SK-N-SH (cell line): ENCODE measurements at regions not wholly inside any gene's neighbourhood (a gene's known extent, or its start where the extent isn't known, plus 50 kb on each side); places are given as distances from the start of the nearest gene placed in this dataset.

Source experiments
- CTCF ChIA-PET: fragments of 300-600, 350-600 bp; formaldehyde crosslinking; extraction: SDS; loops from one replicate; lab custom pipeline; 2021; lab: Yijun Ruan, JAX
- POLR2A ChIA-PET: fragments of 350-600 bp; sonication (Branson Sonifier 250); formaldehyde crosslinking; extraction: SDS; loops from one replicate; lab custom pipeline; 2020; ENCODE audit warnings: antibody characterized with exemption, inconsistent platforms; lab: Yijun Ruan, JAX
- DNase-seq: peaks from one replicate; pipeline ENCODE4 v3.0.0; 2012
- H2AFZ ChIP-seq: fragments of 200-600 bp; sonication (generic); 2 replicates; pipeline ENCODE4 v1.8.1; 2016; ENCODE audit warnings: antibody characterized with exemption, mild to moderate bottlenecking, low read depth
- H3F3A ChIP-seq: fragments of 200-600 bp; sonication (generic); replicated peaks from 2 replicates; pipeline ENCODE3; 2016; ENCODE audit warnings: antibody characterized with exemption, mild to moderate bottlenecking; ENCODE audit not compliant: insufficient read depth
- H3K27ac ChIP-seq, 2 experiments: fragments of 200-500 bp in 1 of 2; fragments of 200-600 bp in 1 of 2; sonication (Bioruptor generic) in 1 of 2; sonication (generic), shearing (Covaris generic) in 1 of 2; 2 replicates each; pipeline versions ENCODE4 v1.5.1 to v1.6.1; 2014 to 2016; ENCODE audit warnings: low read depth in 2 of 2, inconsistent platforms in 1 of 2, low read length in 1 of 2, mild to moderate bottlenecking in 1 of 2, mixed read lengths in 1 of 2
- H3K27me3 ChIP-seq: fragments of 200-600 bp; sonication (generic), shearing (Covaris generic); 2 replicates; pipeline ENCODE4 v1.6.1; 2016; ENCODE audit warnings: mixed run types; ENCODE audit not compliant: insufficient read depth
- H3K36me3 ChIP-seq, 2 experiments: fragments of 200-500 bp in 1 of 2; fragments of 200-600 bp in 1 of 2; sonication (Bioruptor generic) in 1 of 2; sonication (generic) in 1 of 2; replicated peaks in 1 of 2; 2 replicates each; pipeline versions ENCODE3 to v1.5.1; 2014 to 2016; ENCODE audit warnings: low read length in 1 of 2, mild to moderate bottlenecking in 1 of 2; ENCODE audit not compliant: insufficient read depth in 2 of 2, control insufficient read depth in 1 of 2
- H3K4me1 ChIP-seq, 2 experiments: fragments of 200-500 bp in 1 of 2; fragments of 200-600 bp in 1 of 2; sonication (Bioruptor generic) in 1 of 2; sonication (generic), shearing (Covaris generic) in 1 of 2; 2 replicates each; pipeline versions ENCODE4 v1.5.1 to v1.6.1; 2014 to 2016; ENCODE audit warnings: low read depth in 1 of 2, low read length in 1 of 2, mixed run types in 1 of 2; ENCODE audit not compliant: insufficient read depth in 2 of 2, control insufficient read depth in 1 of 2
- H3K4me2 ChIP-seq: fragments of 200-600 bp; sonication (generic), shearing (Covaris generic); 2 replicates; pipeline ENCODE4 v1.6.1; 2017; ENCODE audit warnings: mixed run types
- H3K4me3 ChIP-seq, 2 experiments: fragments of 200-500 bp in 1 of 2; fragments of 200-600 bp in 1 of 2; sonication (Bioruptor generic) in 1 of 2; sonication (generic), shearing (Covaris generic) in 1 of 2; 2 replicates each; pipeline versions ENCODE4 v1.5.1 to v1.8.1; 2014 to 2016; ENCODE audit warnings: low read depth in 2 of 2, inconsistent platforms in 1 of 2, low read length in 1 of 2, mild to moderate bottlenecking in 1 of 2, mixed read lengths in 1 of 2, moderate library complexity in 1 of 2
- H3K79me2 ChIP-seq: fragments of 200-600 bp; sonication (generic); 2 replicates; pipeline ENCODE4 v1.8.1; 2017; ENCODE audit warnings: mild to moderate bottlenecking; ENCODE audit not compliant: insufficient read depth
- H3K9ac ChIP-seq: fragments of 200-600 bp; sonication (generic); 2 replicates; pipeline ENCODE4 v1.6.1; 2017; ENCODE audit warnings: mixed run types
- H3K9me2 ChIP-seq: fragments of 200-600 bp; sonication (generic); 2 replicates; pipeline ENCODE4 v1.6.1; 2017; ENCODE audit warnings: mixed run types
- H3K9me3 ChIP-seq: fragments of 200-600 bp; sonication (generic); 2 replicates; pipeline ENCODE4 v1.6.1; 2017; ENCODE audit warnings: mixed run types, mild to moderate bottlenecking, moderate library complexity
- H4K20me1 ChIP-seq: fragments of 200-600 bp; sonication (generic); 2 replicates; pipeline ENCODE4 v1.6.1; 2017; ENCODE audit warnings: mild to moderate bottlenecking, mixed run types; ENCODE audit not compliant: insufficient read depth
- CTCF ChIP-seq: fragments of 200-600 bp; sonication (generic); IDR thresholded peaks from 2 replicates; pipeline ENCODE4 v1.6.1; 2017; ENCODE audit warnings: antibody characterized with exemption, mild to moderate bottlenecking, moderate library complexity
- ELF1 ChIP-seq: IDR thresholded peaks from 2 replicates; pipeline ENCODE4 v1.4.0; 2012
- FOSL2 ChIP-seq: IDR thresholded peaks from 2 replicates; pipeline ENCODE4 v1.4.0; 2012; ENCODE audit warnings: low read depth, mild to moderate bottlenecking, moderate library complexity, borderline replicate concordance
- FOXM1 ChIP-seq: IDR thresholded peaks from 2 replicates; pipeline ENCODE4 v1.4.0; 2012; ENCODE audit warnings: low read depth, mild to moderate bottlenecking
- GABPA ChIP-seq: IDR thresholded peaks from 2 replicates; pipeline ENCODE4 v1.4.0; 2012; ENCODE audit warnings: low read depth, mild to moderate bottlenecking
- IRF3 ChIP-seq: fragments of 150-350 bp; IDR thresholded peaks from 2 replicates; pipeline ENCODE4 v1.6.1; 2016; ENCODE audit warnings: mild to moderate bottlenecking, low read depth, low read length
- JUND ChIP-seq: IDR thresholded peaks from 2 replicates; pipeline ENCODE4 v1.4.0; 2012
- MEF2A ChIP-seq: IDR thresholded peaks from 2 replicates; pipeline ENCODE4 v1.4.0; 2012; ENCODE audit warnings: low read depth, borderline replicate concordance
- MXI1 ChIP-seq: IDR thresholded peaks from 2 replicates; pipeline ENCODE4 v1.6.1; 2012; ENCODE audit warnings: mild to moderate bottlenecking, low read depth, low read length, improper control_type of control experiment
- PBX3 ChIP-seq: IDR thresholded peaks from 2 replicates; pipeline ENCODE4; 2012
- RCOR1 ChIP-seq: fragments of 150-350 bp; IDR thresholded peaks from 2 replicates; pipeline ENCODE4 v1.6.1; 2017; ENCODE audit warnings: antibody characterized with exemption, low read length
- RXRA ChIP-seq: IDR thresholded peaks from 2 replicates; pipeline ENCODE4 v1.4.0; 2012; ENCODE audit warnings: low read depth, mild to moderate bottlenecking, borderline replicate concordance
- SIN3A ChIP-seq: IDR thresholded peaks from 2 replicates; pipeline ENCODE4 v1.6.1; 2012; ENCODE audit warnings: low read depth, mild to moderate bottlenecking, low read length, moderate library complexity, borderline replicate concordance
- TAF1 ChIP-seq: IDR thresholded peaks from 2 replicates; pipeline ENCODE4 v1.6.1; 2012; ENCODE audit warnings: low read depth, mild to moderate bottlenecking, low read length, moderate library complexity, borderline replicate concordance
- USF2 ChIP-seq: fragments of 150-350 bp; IDR thresholded peaks from 2 replicates; pipeline ENCODE4 v1.6.1; 2017; ENCODE audit warnings: antibody characterized with exemption, low read length, low read depth, borderline replicate concordance
- YY1 ChIP-seq: IDR thresholded peaks from 2 replicates; pipeline ENCODE4 v1.4.0; 2012; ENCODE audit warnings: low read depth, mild to moderate bottlenecking
- ZBTB33 ChIP-seq: IDR thresholded peaks from 2 replicates; pipeline ENCODE4 v1.4.0; 2012; ENCODE audit warnings: low read depth, borderline replicate concordance
- WGBS: methylation state at CpG from one replicate; pipeline ENCODE4 v1.1.6; 2017; ENCODE audit warnings: low lambda C conversion rate; 5-methylcytosine and 5-hydroxymethylcytosine counted together

- Histone ChIP-seq H3K9ac (no peak overlapping the region), H3K4me3 (no peak overlapping the region), H3K4me2 (no peak overlapping the region), H3K36me3 (no peaks in the 10 kb centered on the region), H3K9me2 (no peaks in the 10 kb centered on the region), H2AFZ (no peak overlapping the region), H3F3A (peaks cover 4% of the 10 kb centered on the region), H3K27ac (no peak overlapping the region), H3K9me3 (no peaks in the 10 kb centered on the region), H3K79me2 (no peaks in the 10 kb centered on the region), H3K27me3 (no peaks in the 10 kb centered on the region; the same call in 1 of the 2 replicates), H4K20me1 (no peaks in the 10 kb centered on the region), H3K4me1 (no peaks in the 10 kb centered on the region)
- ChIA-PET POLR2A (no interaction called here), CTCF (no interaction called here)
- DNase-seq, result no peak
- no peak for TF ChIP-seq ZBTB33
- no peak for TF ChIP-seq CTCF
- no peak for TF ChIP-seq SIN3A
Measured at GRCh38 chr6:156725712-156726111, 51.5 kb upstream of the ARID1B start.

- Histone ChIP-seq H3K4me2 (no peak overlapping the region), H3K9me2 (no peaks in the 10 kb centered on the region), H3K4me1 (no peaks in the 10 kb centered on the region), H2AFZ (no peak overlapping the region), H3K79me2 (no peaks in the 10 kb centered on the region), H3F3A (no peaks in the 10 kb centered on the region), H3K27ac (no peak overlapping the region), H3K4me3 (no peak overlapping the region), H3K9ac (no peak overlapping the region), H3K27me3 (no peaks in the 10 kb centered on the region; the same call in 1 of the 2 replicates), H4K20me1 (no peaks in the 10 kb centered on the region), H3K9me3 (no peaks in the 10 kb centered on the region), H3K36me3 (no peaks in the 10 kb centered on the region)
- ChIA-PET POLR2A (no interaction called here), CTCF (interaction anchor here (0.8 to 1.1 kb wide), 3 partner anchors 34 to 407 kb away, joined by 3 to 4 read pairs (median 3); no protein-coding TSS in a partner anchor)
- no peak for DNase-seq
- WGBS, result 82% methylated on average over 17 of the region's 17 CpGs
- TF ChIP-seq RXRA, result no peak
- no peak for TF ChIP-seq YY1
- TF ChIP-seq PBX3, result no peak
- TF ChIP-seq FOSL2, result no peak
- no peak for TF ChIP-seq ELF1
- no peak for TF ChIP-seq USF2
- TF ChIP-seq CTCF, result no peak
- no peak for TF ChIP-seq FOXM1
- no peak for TF ChIP-seq MEF2A
- no peak for TF ChIP-seq GABPA
- no peak for TF ChIP-seq TAF1
- TF ChIP-seq RCOR1, result no peak
- no peak for TF ChIP-seq IRF3
- TF ChIP-seq JUND, result no peak
- TF ChIP-seq MXI1, result no peak
Measured at GRCh38 chr6:156720691-156721685, 56.2 kb upstream of the ARID1B start.
